ENCODE measurements at regions not wholly inside any gene's neighbourhood (a gene's known extent, or its start where the extent isn't known, plus 50 kb on each side); places are given as distances from the start of the nearest gene placed in this dataset.
"Not testable (repeated sequence)": the region's sequence is repeated elsewhere in the genome, so short reads cannot be mapped to it uniquely, and the experiment has no call there.

GRCh38 chr4:126969360-126970235 is 663.2 kb upstream of the INTU start:
- DNase-seq, result no peak

- no peak for DNase-seq
Measured at GRCh38 chr4:126973201-126973600, 659.6 kb upstream of the INTU start.

- no peak for DNase-seq
Measured at GRCh38 chr4:126976850-126977632, 655.7 kb upstream of the INTU start.

GRCh38 chr4:126986005-126986404 is 646.8 kb upstream of the INTU start:
- DNase-seq, result no peak

- DNase-seq, result no peak
Measured at GRCh38 chr4:126986828-126987227, 645.9 kb upstream of the INTU start.

- no peak for DNase-seq
Measured at GRCh38 chr4:126991965-126992364, 640.8 kb upstream of the INTU start.

GRCh38 chr4:126992910-126993309 is 639.8 kb upstream of the INTU start:
- no peak for DNase-seq

GRCh38 chr4:126993351-126993750 is 639.4 kb upstream of the INTU start:
- no peak for DNase-seq

GRCh38 chr4:126995235-126995634 is 637.5 kb upstream of the INTU start:
- no peak for DNase-seq

GRCh38 chr4:127000110-127000509 is 632.6 kb upstream of the INTU start:
- DNase-seq, result no peak

GRCh38 chr4:127000846-127001245 is 631.9 kb upstream of the INTU start:
- DNase-seq, result no peak

- DNase-seq, result no peak
Measured at GRCh38 chr4:127001933-127002332, 630.8 kb upstream of the INTU start.

- no peak for DNase-seq
Measured at GRCh38 chr4:127006446-127006877, 626.3 kb upstream of the INTU start.

GRCh38 chr4:127007305-127007704 is 625.5 kb upstream of the INTU start:
- DNase-seq, result no peak

GRCh38 chr4:127012549-127012948 is 620.2 kb upstream of the INTU start:
- no peak for DNase-seq

GRCh38 chr4:127015667-127016117 is 617.1 kb upstream of the INTU start:
- no peak for DNase-seq

GRCh38 chr4:127018381-127018780 is 614.4 kb upstream of the INTU start:
- no peak for DNase-seq

GRCh38 chr4:127020831-127021230 is 611.9 kb upstream of the INTU start:
- DNase-seq, result not testable (repeated sequence)

GRCh38 chr4:127036296-127036695 is 596.5 kb upstream of the INTU start:
- no peak for DNase-seq

- no peak for DNase-seq
Measured at GRCh38 chr4:127045861-127046260, 586.9 kb upstream of the INTU start.

- no peak for DNase-seq
Measured at GRCh38 chr4:127047930-127048329, 584.8 kb upstream of the INTU start.

- DNase-seq, result no peak
Measured at GRCh38 chr4:127048376-127049044, 584.2 kb upstream of the INTU start.

GRCh38 chr4:127049526-127049925 is 583.2 kb upstream of the INTU start:
- no peak for DNase-seq

Data from NCI-H1048 (cell line).